SK-N-MC (cell line): ENCODE measurements at regions not wholly inside any gene's neighbourhood (a gene's known extent, or its start where the extent isn't known, plus 50 kb on each side); places are given as distances from the start of the nearest gene placed in this dataset.
"Not testable (repeated sequence)": the region's sequence is repeated elsewhere in the genome, so short reads cannot be mapped to it uniquely, and the experiment has no call there.

ENCODE experiments used
- DNase-seq: peaks from one replicate; pipeline ENCODE4 v3.0.0-alpha.2; 2011; ENCODE audit warnings: low read depth, low spot score
- H3K27ac ChIP-seq: fragments of 200-600 bp; sonication (generic); 2 replicates; pipeline ENCODE4 v1.5.1; 2016; ENCODE audit warnings: mixed run types
- H3K36me3 ChIP-seq: fragments of 200-600 bp; sonication (generic); 2 replicates; pipeline ENCODE4 v1.6.1; 2017; ENCODE audit warnings: antibody characterized with exemption, low read length, mixed read lengths; ENCODE audit not compliant: insufficient read depth
- H3K4me3 ChIP-seq: fragments of 200-600 bp; sonication (generic); 2 replicates; pipeline ENCODE4 v1.5.1; 2016
- H3K9ac ChIP-seq: fragments of 200-600 bp; sonication (generic); 2 replicates; pipeline ENCODE4 v1.8.0; 2017; ENCODE audit warnings: mixed run types, mixed read lengths; ENCODE audit not compliant: insufficient read length
- H3K9me3 ChIP-seq: fragments of 200-600 bp; sonication (generic); 2 replicates; pipeline ENCODE4 v1.6.1; 2017; ENCODE audit warnings: low read depth, mild to moderate bottlenecking, antibody characterized with exemption, low read length, moderate library complexity, mixed read lengths

GRCh38 chr1:206256935-206257334 is 53.6 kb downstream of the SRGAP2 start:
- DNase-seq, H3K9ac ChIP-seq, H3K9me3 ChIP-seq, H3K27ac ChIP-seq, H3K4me3 ChIP-seq, H3K36me3 ChIP-seq: not testable (repeated sequence)

GRCh38 chr1:206261473-206261872 is 58.1 kb downstream of the SRGAP2 start:
- H3K9me3 ChIP-seq, DNase-seq, H3K4me3 ChIP-seq, H3K9ac ChIP-seq, H3K27ac ChIP-seq, H3K36me3 ChIP-seq: not testable (repeated sequence)

DNA sequence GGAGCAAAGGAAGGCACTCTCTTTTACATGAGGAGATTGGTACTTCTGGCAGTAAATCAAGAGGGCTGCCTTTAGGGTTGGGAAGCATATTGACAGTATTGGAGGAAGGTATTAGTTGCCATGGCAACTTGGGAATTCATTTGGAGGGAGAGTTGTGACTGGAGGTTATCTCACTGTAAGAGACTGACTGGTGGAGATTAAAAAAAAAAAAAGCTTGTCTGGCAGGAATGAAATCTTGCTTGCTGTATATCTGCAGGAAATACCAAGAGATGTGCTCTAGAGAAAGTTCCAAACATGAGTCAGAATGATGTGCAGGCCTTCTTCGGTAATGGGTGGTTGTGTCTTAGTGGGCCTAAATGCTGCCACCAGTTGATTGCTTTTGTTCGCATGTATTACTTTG is 59.1 kb downstream of the SRGAP2 start:
- not testable (repeated sequence) for H3K9me3 ChIP-seq, H3K9ac ChIP-seq, H3K36me3 ChIP-seq, DNase-seq, H3K4me3 ChIP-seq, H3K27ac ChIP-seq

DNA sequence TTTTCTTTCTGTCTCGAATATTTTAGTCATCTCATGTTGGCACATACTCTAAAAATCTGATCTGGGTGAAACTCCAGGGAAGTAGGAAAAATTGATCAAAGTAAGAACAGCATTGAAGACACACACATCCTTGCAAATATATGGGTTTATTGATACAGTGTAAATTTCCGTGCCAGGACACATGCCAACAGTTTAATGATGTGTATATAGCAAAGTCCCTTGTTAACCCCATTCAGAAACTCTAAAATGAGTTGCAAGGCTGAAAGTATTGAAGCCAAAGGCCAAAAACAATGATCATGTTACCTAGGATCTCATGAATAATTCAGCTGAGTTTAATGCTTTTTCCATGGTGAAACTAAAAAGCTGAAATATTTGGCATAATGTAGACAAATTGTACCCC is 61.6 kb downstream of the SRGAP2 start:
- not testable (repeated sequence) for H3K36me3 ChIP-seq, H3K4me3 ChIP-seq, H3K9ac ChIP-seq, H3K27ac ChIP-seq, H3K9me3 ChIP-seq, DNase-seq

GRCh38 chr1:206271153-206271552 is 67.8 kb downstream of the SRGAP2 start:
- not testable (repeated sequence) for H3K4me3 ChIP-seq, DNase-seq, H3K9ac ChIP-seq, H3K9me3 ChIP-seq, H3K27ac ChIP-seq, H3K36me3 ChIP-seq

DNA sequence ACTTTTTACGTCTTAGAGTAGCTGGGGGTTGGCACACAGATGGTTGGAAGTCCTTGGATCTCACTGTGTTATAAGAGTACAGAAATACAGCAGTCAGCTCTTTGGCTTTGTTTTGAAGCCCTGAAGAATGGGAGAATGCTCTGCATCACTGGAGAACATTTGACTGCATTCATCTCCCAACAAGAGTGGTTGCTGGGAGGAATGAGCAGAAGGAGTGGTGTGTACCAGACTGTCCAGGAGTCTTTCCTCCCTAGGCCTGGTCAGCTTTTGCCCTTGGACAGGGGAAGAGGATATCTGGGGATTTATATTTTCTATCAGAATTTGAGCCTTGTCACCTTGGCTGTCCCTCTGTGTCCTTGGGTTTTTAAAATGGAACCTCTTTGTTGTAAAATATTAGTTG is 69.8 kb downstream of the SRGAP2 start:
- not testable (repeated sequence) for DNase-seq, H3K36me3 ChIP-seq, H3K4me3 ChIP-seq, H3K27ac ChIP-seq, H3K9me3 ChIP-seq, H3K9ac ChIP-seq

DNA sequence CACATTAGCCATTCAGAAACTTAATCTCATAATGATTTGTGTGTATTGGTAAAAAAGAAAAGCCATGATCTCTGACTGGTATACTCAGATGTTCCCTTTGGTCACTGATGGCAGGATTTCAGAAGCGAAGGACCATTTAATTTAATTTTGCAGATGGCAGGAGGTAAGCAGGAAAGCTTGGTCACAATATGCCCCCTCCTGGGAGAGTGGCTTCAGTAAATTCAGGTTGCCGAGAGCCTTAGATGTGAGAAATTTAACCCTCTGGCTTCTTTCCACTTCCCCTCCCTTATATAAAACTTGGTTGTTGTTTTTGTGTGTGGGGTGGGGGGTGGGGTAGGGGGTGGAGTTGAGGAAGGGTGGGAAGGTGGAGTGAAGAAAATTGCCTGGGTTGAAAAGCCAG is 72.8 kb downstream of the SRGAP2 start:
- H3K4me3 ChIP-seq, H3K27ac ChIP-seq, H3K36me3 ChIP-seq, DNase-seq, H3K9ac ChIP-seq, H3K9me3 ChIP-seq: not testable (repeated sequence)

- DNase-seq, H3K4me3 ChIP-seq, H3K9me3 ChIP-seq: not testable (repeated sequence)
Observed at GRCh38 chr1:206278683-206279082, 75.3 kb downstream of the SRGAP2 start.

DNA sequence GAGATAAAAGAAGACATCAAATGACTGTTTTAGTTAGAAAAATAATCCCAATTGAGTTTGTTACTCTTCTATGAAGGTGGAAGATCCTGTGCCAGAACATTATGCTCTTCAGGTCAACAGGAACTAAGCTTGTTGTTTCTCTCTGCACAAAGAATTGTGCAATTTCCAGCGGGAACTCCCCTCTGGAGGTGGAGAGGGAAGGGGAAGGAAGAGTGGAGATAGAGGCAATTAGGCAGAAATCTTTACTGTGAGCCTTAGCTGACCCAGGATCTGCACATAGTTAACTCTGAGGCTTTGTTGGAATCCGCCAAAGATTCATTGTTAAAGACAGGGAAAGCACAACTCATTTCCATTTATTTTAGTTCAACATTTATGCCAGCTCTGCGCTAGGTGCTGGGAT is 77.3 kb downstream of the SRGAP2 start:
- H3K9me3 ChIP-seq, DNase-seq, H3K4me3 ChIP-seq, H3K36me3 ChIP-seq, H3K27ac ChIP-seq, H3K9ac ChIP-seq: not testable (repeated sequence)

More at GRCh38 chr1:206278683-206279082, 75.3 kb downstream of the SRGAP2 start:
- H3K9ac ChIP-seq, H3K36me3 ChIP-seq, H3K27ac ChIP-seq: not testable (repeated sequence)

GRCh38 chr1:206281912-206282654 is 78.7 kb downstream of the SRGAP2 start:
- DNase-seq, H3K4me3 ChIP-seq, H3K9me3 ChIP-seq, H3K27ac ChIP-seq, H3K36me3 ChIP-seq, H3K9ac ChIP-seq: not testable (repeated sequence)

- not testable (repeated sequence) for H3K9me3 ChIP-seq, H3K9ac ChIP-seq, DNase-seq
Observed at GRCh38 chr1:206285024-206285960, 82.0 kb downstream of the SRGAP2 start.

DNA sequence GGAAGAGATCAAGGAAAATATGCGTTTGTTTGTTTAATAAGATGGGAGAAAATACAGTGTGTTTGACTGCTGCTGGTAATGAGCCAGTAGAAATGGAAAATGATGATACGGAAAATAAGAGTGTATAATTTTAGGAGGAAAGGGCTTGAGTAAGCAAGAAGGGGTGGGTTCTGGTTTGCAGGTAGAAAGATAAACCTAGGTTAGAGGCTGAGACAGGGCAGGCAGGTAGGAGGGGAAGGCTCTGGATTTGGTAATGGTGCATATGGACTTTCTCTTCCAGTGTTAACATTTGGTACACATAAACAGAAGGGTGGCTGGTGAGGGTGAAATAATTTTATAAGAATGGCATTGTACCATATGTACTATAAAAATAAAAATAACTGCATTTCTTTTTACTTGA is 84.4 kb downstream of the SRGAP2 start:
- H3K27ac ChIP-seq, DNase-seq, H3K9me3 ChIP-seq, H3K4me3 ChIP-seq, H3K36me3 ChIP-seq, H3K9ac ChIP-seq: not testable (repeated sequence)

More at GRCh38 chr1:206285024-206285960, 82.0 kb downstream of the SRGAP2 start:
- H3K4me3 ChIP-seq, H3K27ac ChIP-seq, H3K36me3 ChIP-seq: not testable (repeated sequence)

DNA sequence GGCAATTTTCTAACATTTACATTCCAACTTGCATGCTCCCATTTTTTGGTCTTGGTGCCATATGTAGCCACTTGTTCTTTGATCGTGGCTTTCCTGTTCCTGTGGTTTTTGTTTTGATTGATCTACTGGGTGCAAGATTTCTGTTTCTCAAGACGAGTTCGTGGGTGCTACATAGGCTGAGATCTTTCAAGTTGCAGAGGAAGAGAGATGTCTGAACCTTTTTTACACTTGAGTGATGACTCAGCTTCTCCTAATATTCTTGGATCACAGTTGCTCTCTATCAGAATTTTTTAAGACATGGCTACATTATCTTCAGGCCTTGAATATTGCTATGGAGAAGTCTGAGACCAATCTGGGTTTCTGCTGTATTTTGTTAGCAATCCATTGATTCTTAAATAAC is 85.1 kb downstream of the SRGAP2 start:
- H3K4me3 ChIP-seq, H3K36me3 ChIP-seq, H3K9me3 ChIP-seq, DNase-seq, H3K27ac ChIP-seq, H3K9ac ChIP-seq: not testable (repeated sequence)

- DNase-seq, H3K9me3 ChIP-seq, H3K36me3 ChIP-seq, H3K4me3 ChIP-seq, H3K27ac ChIP-seq, H3K9ac ChIP-seq: not testable (repeated sequence)
Observed at GRCh38 chr1:206297145-206298031, 94.0 kb downstream of the SRGAP2 start.
